Astrocyte (in vitro differentiated cells and primary cell): ENCODE measurements at regions not wholly inside any gene's neighbourhood (a gene's known extent, or its start where the extent isn't known, plus 50 kb on each side); places are given as distances from the start of the nearest gene placed in this dataset.

Experiments
- DNase-seq: peaks from one replicate; pipeline ENCODE4 v3.0.0-alpha.2; 2010; ENCODE audit warnings: low read depth
- FAIRE-seq: peaks from 2 replicates; lab custom pipeline; 2011; peaks lifted over from hg19 to GRCh38; lab: Jason Lieb, UNC
- H2AFZ ChIP-seq: 2 replicates; pipeline ENCODE4 v1.6.0; 2012; ENCODE audit warnings: low read depth, low read length, inconsistent platforms
- H3K27ac ChIP-seq: 2 replicates; pipeline ENCODE4 v1.5.1; 2011; ENCODE audit warnings: low read depth, low read length, inconsistent platforms
- H3K27me3 ChIP-seq: 2 replicates; pipeline ENCODE4 v1.6.0; 2011; ENCODE audit warnings: low read length, inconsistent platforms; ENCODE audit not compliant: insufficient read depth
- H3K36me3 ChIP-seq: 2 replicates; pipeline ENCODE4 v1.5.1; 2011; ENCODE audit warnings: low read length, inconsistent platforms; ENCODE audit not compliant: insufficient read depth
- H3K4me1 ChIP-seq: 2 replicates; pipeline ENCODE4 v1.5.1; 2011; ENCODE audit warnings: low read length, inconsistent platforms; ENCODE audit not compliant: insufficient read depth
- H3K4me2 ChIP-seq: 2 replicates; pipeline ENCODE4 v1.6.0; 2012; ENCODE audit warnings: low read length, inconsistent platforms
- H3K4me3 ChIP-seq: 2 replicates; pipeline ENCODE4 v1.5.1; 2011; ENCODE audit warnings: low read depth, mild to moderate bottlenecking, low read length, inconsistent platforms; ENCODE audit not compliant: insufficient read depth
- H3K79me2 ChIP-seq: 2 replicates; pipeline ENCODE4 v1.6.0; 2012; ENCODE audit warnings: mild to moderate bottlenecking, low read length, inconsistent platforms; ENCODE audit not compliant: insufficient read depth
- H3K9ac ChIP-seq: 2 replicates; pipeline ENCODE4 v1.6.0; 2012; ENCODE audit warnings: mild to moderate bottlenecking, low read length, inconsistent platforms
- H3K9me3 ChIP-seq: 2 replicates; pipeline ENCODE4 v1.5.1; 2012; ENCODE audit warnings: low read depth, mild to moderate bottlenecking, low read length, inconsistent platforms; ENCODE audit not compliant: insufficient read depth
- H4K20me1 ChIP-seq: 2 replicates; pipeline ENCODE4 v1.6.0; 2012; ENCODE audit warnings: low read length, inconsistent platforms; ENCODE audit not compliant: insufficient read depth
- H3K27ac Mint-ChIP-seq: one replicate; pipeline ENCODE4 v1.8.0; 2021; ENCODE audit warnings: mild to moderate bottlenecking, mixed read lengths; ENCODE audit not compliant: unreplicated experiment
- H3K27me3 Mint-ChIP-seq: one replicate; pipeline ENCODE4 v1.8.0; 2021; ENCODE audit warnings: low read depth, mixed read lengths; ENCODE audit not compliant: unreplicated experiment
- H3K36me3 Mint-ChIP-seq: one replicate; pipeline ENCODE4 v1.8.0; 2021; ENCODE audit warnings: low read depth, mixed read lengths; ENCODE audit not compliant: unreplicated experiment
- H3K4me1 Mint-ChIP-seq: one replicate; pipeline ENCODE4 v1.8.0; 2021; ENCODE audit warnings: low read depth, mixed read lengths; ENCODE audit not compliant: unreplicated experiment
- H3K4me3 Mint-ChIP-seq: one replicate; pipeline ENCODE4 v1.8.0; 2021; ENCODE audit warnings: mild to moderate bottlenecking, moderate library complexity, mixed read lengths; ENCODE audit not compliant: unreplicated experiment
- H3K9me3 Mint-ChIP-seq: one replicate; pipeline ENCODE4 v1.8.0; 2021; ENCODE audit warnings: mild to moderate bottlenecking, mixed read lengths; ENCODE audit not compliant: unreplicated experiment
- EZH2 ChIP-seq: IDR thresholded peaks from 2 replicates; pipeline ENCODE4 v1.6.1; 2012; ENCODE audit warnings: mild to moderate bottlenecking, low read length, inconsistent platforms; ENCODE audit not compliant: insufficient read depth
- TF ChIP-seq, protein P1 (sequence below): IDR thresholded peaks from 2 replicates; pipeline ENCODE4 v1.5.1; 2011; ENCODE audit warnings: low read depth, mild to moderate bottlenecking, inconsistent platforms, low read length, moderate library complexity; ENCODE audit not compliant: insufficient read depth

DNA sequence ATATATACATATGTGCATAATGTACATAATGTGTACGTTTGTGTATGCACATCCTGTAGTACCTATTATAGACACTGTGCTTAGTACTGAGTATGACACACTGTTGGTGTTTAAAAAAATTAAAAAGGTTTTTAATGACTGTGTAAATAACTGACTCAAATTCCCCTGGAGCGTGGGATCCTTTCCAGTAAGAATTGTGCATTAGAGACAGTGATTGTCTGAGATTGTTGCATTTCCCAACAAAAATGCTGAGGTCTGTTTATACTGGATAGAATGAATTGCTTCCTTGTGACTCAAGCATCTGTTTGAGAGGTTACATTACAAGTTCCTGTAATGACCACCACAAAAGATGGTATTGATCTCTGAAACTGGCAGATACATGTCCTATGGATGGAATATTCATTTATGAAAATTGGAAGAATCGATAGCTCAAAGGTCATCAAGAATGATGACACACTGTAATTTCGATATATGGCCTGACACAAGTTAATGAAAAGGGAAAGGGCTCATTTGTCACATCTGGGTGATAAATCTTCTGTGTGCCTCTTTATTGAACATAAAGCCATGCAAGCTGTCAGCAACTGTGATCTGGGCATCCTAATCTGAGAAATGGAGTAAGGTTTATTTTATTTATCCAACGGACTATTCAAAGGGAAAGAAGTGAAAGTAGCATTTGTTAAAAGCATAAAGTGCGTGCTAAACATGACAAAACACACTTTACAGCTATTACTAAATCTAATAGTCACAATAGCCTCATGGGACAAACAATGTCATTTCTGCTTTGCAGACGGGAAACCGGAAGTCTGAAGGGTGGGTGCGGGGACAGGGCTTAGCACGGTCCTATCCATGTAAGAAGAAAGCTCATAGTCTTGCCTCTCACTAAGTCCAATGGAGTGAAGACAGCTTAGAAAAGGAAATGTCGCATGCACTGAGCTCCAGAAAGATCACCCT is 228.8 kb downstream of the CDH11 start:
- Histone ChIP-seq H3K4me3 (no peak overlapping the region), H4K20me1 (no peaks in the 10 kb centered on the region), H3K79me2 (no peaks in the 10 kb centered on the region), H3K4me2 (peak overlapping the region; percentile 67), H3K9me3 (no peaks in the 10 kb centered on the region), H3K27ac (peak overlapping the region; percentile 86), H3K27me3 (no peaks in the 10 kb centered on the region), H2AFZ (no peak overlapping the region), H3K36me3 (no peaks in the 10 kb centered on the region), H3K9ac (peak overlapping the region; percentile 64), H3K4me1 (peaks cover 23% of the 10 kb centered on the region)
- H3K27ac Mint-ChIP-seq, result peak overlapping the region; percentile 68
- H3K4me3 Mint-ChIP-seq, result no peak overlapping the region
- TF ChIP-seq EZH2, result no peak
- TF ChIP-seq, protein P1, sequence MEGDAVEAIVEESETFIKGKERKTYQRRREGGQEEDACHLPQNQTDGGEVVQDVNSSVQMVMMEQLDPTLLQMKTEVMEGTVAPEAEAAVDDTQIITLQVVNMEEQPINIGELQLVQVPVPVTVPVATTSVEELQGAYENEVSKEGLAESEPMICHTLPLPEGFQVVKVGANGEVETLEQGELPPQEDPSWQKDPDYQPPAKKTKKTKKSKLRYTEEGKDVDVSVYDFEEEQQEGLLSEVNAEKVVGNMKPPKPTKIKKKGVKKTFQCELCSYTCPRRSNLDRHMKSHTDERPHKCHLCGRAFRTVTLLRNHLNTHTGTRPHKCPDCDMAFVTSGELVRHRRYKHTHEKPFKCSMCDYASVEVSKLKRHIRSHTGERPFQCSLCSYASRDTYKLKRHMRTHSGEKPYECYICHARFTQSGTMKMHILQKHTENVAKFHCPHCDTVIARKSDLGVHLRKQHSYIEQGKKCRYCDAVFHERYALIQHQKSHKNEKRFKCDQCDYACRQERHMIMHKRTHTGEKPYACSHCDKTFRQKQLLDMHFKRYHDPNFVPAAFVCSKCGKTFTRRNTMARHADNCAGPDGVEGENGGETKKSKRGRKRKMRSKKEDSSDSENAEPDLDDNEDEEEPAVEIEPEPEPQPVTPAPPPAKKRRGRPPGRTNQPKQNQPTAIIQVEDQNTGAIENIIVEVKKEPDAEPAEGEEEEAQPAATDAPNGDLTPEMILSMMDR, result no peak
- H3K27me3 Mint-ChIP-seq, result no peaks in the 10 kb centered on the region
- DNase-seq (peak; percentile 96), FAIRE-seq (peak; percentile 99)
- H3K4me1 Mint-ChIP-seq, result peaks cover 29% of the 10 kb centered on the region
- H3K9me3 Mint-ChIP-seq, result no peaks in the 10 kb centered on the region
- H3K36me3 Mint-ChIP-seq, result no peaks in the 10 kb centered on the region

DNA sequence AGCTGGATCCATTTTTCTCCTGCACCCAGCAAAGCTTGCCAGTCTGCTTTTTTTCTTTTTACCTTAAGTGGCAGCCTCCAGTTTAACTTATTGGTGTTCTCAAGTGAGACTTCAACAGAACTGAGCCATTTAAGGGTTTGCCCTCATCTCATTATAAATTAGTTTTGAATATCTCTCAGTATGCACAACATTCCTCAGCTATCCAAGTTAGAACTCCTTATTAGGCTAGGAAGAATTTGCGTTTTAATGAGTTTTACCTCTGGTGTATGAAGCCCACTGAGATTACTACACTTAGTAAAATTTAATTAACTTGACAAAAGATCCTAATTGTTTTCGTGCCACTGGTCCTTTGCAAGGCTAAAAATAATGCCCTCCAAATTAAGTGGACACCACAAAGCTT is 232.4 kb downstream of the CDH11 start:
- no peak overlapping the region for H3K4me2 ChIP-seq
- H3K4me3 ChIP-seq, result no peak overlapping the region
- no peaks in the 10 kb centered on the region for H3K9me3 ChIP-seq
- H3K27me3 Mint-ChIP-seq, result no peaks in the 10 kb centered on the region
- H3K4me1 ChIP-seq, result peaks cover 23% of the 10 kb centered on the region
- no peak for FAIRE-seq
- H3K4me1 Mint-ChIP-seq, result peaks cover 29% of the 10 kb centered on the region
- TF ChIP-seq EZH2, result no peak
- no peaks in the 10 kb centered on the region for H4K20me1 ChIP-seq
- H3K27ac ChIP-seq, result no peak overlapping the region
- no peaks in the 10 kb centered on the region for H3K36me3 Mint-ChIP-seq
- no peak for DNase-seq
- no peak overlapping the region for H3K27ac Mint-ChIP-seq
- H3K9ac ChIP-seq, result no peak overlapping the region
- H3K79me2 ChIP-seq, result no peaks in the 10 kb centered on the region
- no peak overlapping the region for H3K4me3 Mint-ChIP-seq
- H3K36me3 ChIP-seq, result no peaks in the 10 kb centered on the region
- H2AFZ ChIP-seq, result no peak overlapping the region
- no peaks in the 10 kb centered on the region for H3K27me3 ChIP-seq
- no peaks in the 10 kb centered on the region for H3K9me3 Mint-ChIP-seq

DNA sequence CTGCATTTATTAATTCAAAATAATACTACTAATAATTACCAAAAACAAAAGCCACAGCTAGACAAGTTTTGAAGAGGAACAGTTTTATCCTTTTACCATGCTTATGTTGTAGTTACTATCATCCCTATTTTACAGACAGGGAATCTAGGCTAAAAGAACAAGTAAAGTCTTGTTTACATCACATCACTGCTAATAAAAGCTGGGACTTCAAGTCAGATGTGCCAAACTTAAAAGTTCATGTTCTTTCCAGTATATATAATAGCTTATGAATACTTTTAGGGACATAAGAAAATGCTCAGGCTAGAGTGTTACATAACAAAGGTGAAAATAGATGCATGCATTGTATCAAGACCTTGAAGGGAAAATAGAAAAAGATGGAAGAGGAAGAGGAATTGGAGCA is 234.2 kb downstream of the CDH11 start:
- H4K20me1 ChIP-seq, result no peaks in the 10 kb centered on the region
- no peaks in the 10 kb centered on the region for H3K9me3 ChIP-seq
- Mint-ChIP-seq H3K27me3 (no peaks in the 10 kb centered on the region), H3K4me3 (no peak overlapping the region), H3K27ac (no peak overlapping the region), H3K36me3 (no peaks in the 10 kb centered on the region), H3K4me1 (peaks cover 17% of the 10 kb centered on the region), H3K9me3 (no peaks in the 10 kb centered on the region)
- H3K27me3 ChIP-seq, result no peaks in the 10 kb centered on the region
- TF ChIP-seq, protein P1, result no peak
- no peak for TF ChIP-seq EZH2
- no peak overlapping the region for H3K4me3 ChIP-seq
- DNase-seq (no peak), FAIRE-seq (no peak)
- no peak overlapping the region for H3K9ac ChIP-seq
- H2AFZ ChIP-seq, result no peak overlapping the region
- no peak overlapping the region for H3K4me2 ChIP-seq
- peaks cover 13% of the 10 kb centered on the region for H3K4me1 ChIP-seq
- no peaks in the 10 kb centered on the region for H3K36me3 ChIP-seq
- H3K79me2 ChIP-seq, result no peaks in the 10 kb centered on the region
- no peak overlapping the region for H3K27ac ChIP-seq
